IMR-90 (cell line): ENCODE measurements at regions not wholly inside any gene's neighbourhood (a gene's known extent, or its start where the extent isn't known, plus 50 kb on each side); places are given as distances from the start of the nearest gene placed in this dataset.
A peak's percentile ranks its signal among the peaks of the same experiment; 100 is the strongest.

Source experiments
- ATAC-seq: fragments of 200-7000 bp; cut with Tn5 transposase; 2 replicates; pipeline ENCODE4 v1.9.1; 2020; ENCODE audit warnings: low read depth, mild to moderate bottlenecking, moderate library complexity
- BruUV-seq: library from RNA; stranded (reverse); fragments of 400-500 nt; replicated peaks from 2 replicates; lab custom pipeline; 2021; lab: Mats Ljungman, UMichigan
- CTCF ChIA-PET: fragments of 300-600 bp; formaldehyde crosslinking; extraction: SDS; loops from one replicate; lab custom pipeline; 2021; ENCODE audit warnings: antibody characterized with exemption; lab: Yijun Ruan, JAX
- POLR2A ChIA-PET: fragments of 300-600 bp; sonication (Branson Sonifier 250); formaldehyde crosslinking; loops from one replicate; lab custom pipeline; 2022; ENCODE audit warnings: antibody characterized with exemption; ENCODE audit not compliant: unreplicated experiment; lab: Charles Lee
- DNase-seq: peaks from one replicate; pipeline ENCODE4 v3.0.0; 2013
- H2AFZ ChIP-seq: replicated peaks from 2 replicates; pipeline ENCODE3; 2013; ENCODE audit warnings: low read length, mild to moderate bottlenecking; ENCODE audit not compliant: poor library complexity
- H2AK5ac ChIP-seq: 2 replicates; pipeline ENCODE4 v1.6.1; 2013; ENCODE audit warnings: low read depth, low read length, inconsistent platforms
- H2AK9ac ChIP-seq: replicated peaks from 2 replicates; pipeline ENCODE3; 2013; ENCODE audit warnings: mild to moderate bottlenecking, low read depth, low read length, moderate library complexity; ENCODE audit not compliant: poor library complexity
- H2BK120ac ChIP-seq: 2 replicates; pipeline ENCODE4 v1.6.1; 2013; ENCODE audit warnings: low read depth, low read length, inconsistent platforms
- H2BK15ac ChIP-seq: 3 replicates; pipeline ENCODE4 v1.6.1; 2013; ENCODE audit warnings: low read depth, low read length, inconsistent platforms
- H2BK20ac ChIP-seq: 2 replicates; pipeline ENCODE4 v1.6.1; 2013; ENCODE audit warnings: low read depth, mild to moderate bottlenecking, inconsistent platforms, low read length, moderate library complexity
- H2BK5ac ChIP-seq: 2 replicates; pipeline ENCODE4 v1.6.1; 2013; ENCODE audit warnings: mild to moderate bottlenecking, low read depth, low read length, inconsistent platforms; ENCODE audit not compliant: poor library complexity, severe bottlenecking
- H3K14ac ChIP-seq: replicated peaks from 2 replicates; pipeline ENCODE4 v1.6.1; 2013; ENCODE audit warnings: low read depth, low read length, inconsistent platforms
- H3K18ac ChIP-seq: 2 replicates; pipeline ENCODE4 v1.6.1; 2013; ENCODE audit warnings: low read depth, low read length, control low read depth
- H3K23ac ChIP-seq: 2 replicates; pipeline ENCODE4 v1.6.1; 2013; ENCODE audit warnings: low read depth, low read length, inconsistent platforms
- H3K27ac ChIP-seq: 2 replicates; pipeline ENCODE4 v1.5.1; 2013; ENCODE audit warnings: mild to moderate bottlenecking, control low read depth, low read length; ENCODE audit not compliant: insufficient read depth
- H3K27me3 ChIP-seq: 2 replicates; pipeline ENCODE4 v1.6.1; 2013; ENCODE audit warnings: low read length; ENCODE audit not compliant: control insufficient read depth, insufficient read depth
- H3K36me3 ChIP-seq: 2 replicates; pipeline ENCODE4 v1.6.1; 2013; ENCODE audit warnings: low read length, mixed read lengths; ENCODE audit not compliant: control insufficient read depth, insufficient read depth
- H3K4ac ChIP-seq: 2 replicates; pipeline ENCODE4 v1.6.1; 2013; ENCODE audit warnings: low read depth, low read length, inconsistent platforms
- H3K4me1 ChIP-seq: 2 replicates; pipeline ENCODE4 v1.6.1; 2013; ENCODE audit warnings: low read length, mixed read lengths; ENCODE audit not compliant: control insufficient read depth, insufficient read depth
- H3K4me2 ChIP-seq: 2 replicates; pipeline ENCODE4 v1.6.1; 2013; ENCODE audit warnings: low read depth, mild to moderate bottlenecking, control low read depth, low read length, moderate library complexity
- H3K4me3 ChIP-seq: 2 replicates; pipeline ENCODE4 v1.5.1; 2013; ENCODE audit warnings: low read depth, mild to moderate bottlenecking, control low read depth, low read length, moderate library complexity; ENCODE audit not compliant: insufficient read depth
- H3K56ac ChIP-seq: 2 replicates; pipeline ENCODE4 v1.6.1; 2013; ENCODE audit warnings: low read length, inconsistent platforms; ENCODE audit not compliant: insufficient read depth; ENCODE audit errors: extremely low read depth
- H3K79me1 ChIP-seq, 2 experiments: 2 replicates each; pipeline ENCODE4 v1.6.1; 2013; ENCODE audit warnings: low read length in 2 of 2, inconsistent platforms in 1 of 2, low read depth in 1 of 2
- H3K9ac ChIP-seq: 2 replicates; pipeline ENCODE4 v1.6.1; 2013; ENCODE audit warnings: low read depth, low read length, control low read depth
- H3K9me1 ChIP-seq: 2 replicates; pipeline ENCODE4 v1.6.1; 2013; ENCODE audit warnings: low read length, inconsistent platforms; ENCODE audit not compliant: insufficient read depth
- H3K9me3 ChIP-seq: 2 replicates; pipeline ENCODE4 v1.6.1; 2013; ENCODE audit warnings: low read length; ENCODE audit not compliant: control insufficient read depth, insufficient read depth
- H4K20me1 ChIP-seq: 2 replicates; pipeline ENCODE4 v1.6.1; 2013; ENCODE audit warnings: low read length, inconsistent platforms; ENCODE audit not compliant: insufficient read depth
- H4K5ac ChIP-seq: 2 replicates; pipeline ENCODE4 v1.6.1; 2013; ENCODE audit warnings: mild to moderate bottlenecking, low read depth, low read length, control low read depth
- H4K8ac ChIP-seq, 2 experiments: 2 replicates each; pipeline ENCODE4 v1.6.1; 2013; ENCODE audit warnings: low read depth in 2 of 2, low read length in 2 of 2, control low read depth in 1 of 2, inconsistent platforms in 1 of 2
- H4K91ac ChIP-seq: 2 replicates; pipeline ENCODE4 v1.6.1; 2013; ENCODE audit warnings: low read depth, low read length, inconsistent platforms; ENCODE audit not compliant: insufficient read depth
- CEBPB ChIP-seq: IDR thresholded peaks from 2 replicates; pipeline ENCODE4 v1.6.1; 2012; ENCODE audit warnings: low read depth, low read length, improper control_type of control experiment
- CHD1 ChIP-seq: IDR thresholded peaks from 2 replicates; pipeline ENCODE4 v1.6.1; 2012; ENCODE audit warnings: low read depth, low read length, improper control_type of control experiment
- FOS ChIP-seq: fragments of 150-350 bp; IDR thresholded peaks from 2 replicates; pipeline ENCODE4 v1.6.1; 2016; ENCODE audit warnings: low read depth, low read length
- MXI1 ChIP-seq: IDR thresholded peaks from 2 replicates; pipeline ENCODE4 v1.6.1; 2012; ENCODE audit warnings: low read depth, mild to moderate bottlenecking, low read length, moderate library complexity, borderline replicate concordance
- WGBS, 2 experiments: methylation state at CpG; one replicate each; pipeline versions ENCODE4 v1.1.5 to v1.1.7; 2013; ENCODE audit warnings: missing lambda C conversion rate in 2 of 2; ENCODE audit not compliant: insufficient read length in 1 of 2; ENCODE audit errors: extremely low coverage in 2 of 2; 5-methylcytosine and 5-hydroxymethylcytosine counted together
- dilution Hi-C: fragments of 300-500 bp; cut with HindIII; formaldehyde crosslinking; loops from one replicate; pipeline ENCODE4 v1.14.3; 2018; ENCODE audit warnings: low sequenced_read_pairs; ENCODE audit not compliant: unreplicated experiment
- in situ Hi-C: fragments of 300-500 bp; cut with MboI; formaldehyde crosslinking; loops from 3 replicates; pipeline ENCODE4 v1.14.3; 2019; ENCODE audit warnings: low sequenced_read_pairs, inconsistent platforms, mixed read lengths
- intact Hi-C: fragments of 100-400 bp; cut with micrococcal nuclease; formaldehyde crosslinking; loops from 2 replicates; pipeline ENCODE4 v1.10.0; 2022
- TF ChIP-seq, protein P1 (sequence below): conservative IDR thresholded peaks from 2 replicates; pipeline ENCODE4 v1.5.1; 2012; ENCODE audit warnings: mild to moderate bottlenecking, low read depth, low read length, improper control_type of control experiment
- TF ChIP-seq, protein P2 (sequence below): fragments of 150-350 bp; IDR thresholded peaks from 2 replicates; pipeline ENCODE4 v1.6.1; 2016; ENCODE audit warnings: low read depth, mild to moderate bottlenecking, low read length, moderate library complexity, borderline replicate concordance
- TF ChIP-seq, protein P3 (sequence below): fragments of 150-350 bp; IDR thresholded peaks from 2 replicates; pipeline ENCODE4 v1.6.1; 2017; ENCODE audit warnings: mild to moderate bottlenecking, antibody characterized with exemption, low read length, low read depth

DNA sequence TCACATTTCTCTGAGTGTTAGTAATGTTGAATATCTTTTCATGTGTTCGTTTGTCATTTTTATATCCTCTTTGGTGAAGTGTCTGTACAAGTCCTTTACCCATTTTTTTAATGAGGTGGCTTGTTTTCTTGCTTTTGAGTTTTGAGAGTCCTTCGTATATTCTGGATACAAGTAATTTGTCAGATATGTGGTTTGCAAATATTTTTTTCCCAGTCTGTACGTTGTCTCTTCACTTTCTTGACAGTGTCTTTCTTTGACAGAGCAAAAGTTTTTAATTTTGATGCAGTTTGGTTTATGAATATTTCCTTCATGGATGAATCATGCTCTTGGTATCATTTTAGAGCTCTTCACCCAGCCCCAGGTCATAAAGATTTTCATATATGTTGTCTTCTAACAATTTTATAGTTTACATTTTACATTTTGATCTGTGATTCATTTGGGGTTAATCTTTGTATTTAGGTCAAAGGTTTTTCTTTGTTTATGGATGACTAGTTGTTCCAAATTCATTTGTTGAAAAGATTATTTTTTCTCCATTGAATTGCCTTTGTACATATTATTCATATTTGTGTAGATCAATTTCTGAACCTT, 152.5 kb downstream of the MRPL14 start:
- intact Hi-C loops (no loop called here), dilution Hi-C loops (no loop called here)
- WGBS, 2 experiments: no CpG with 5 or more reads among the region's 3 CpGs

More for the DNA sequence above, 152.5 kb downstream of the MRPL14 start:
- ATAC-seq: peak; percentile 24; the same call in 1 of the 2 replicates
- H3K4ac ChIP-seq: no peak overlapping the region
- H3K79me1 ChIP-seq: no peaks in the 10 kb centered on the region
- H3K14ac ChIP-seq: no peak overlapping the region
- H3K4me2 ChIP-seq: no peak overlapping the region
- ChIA-PET CTCF (no interaction called here), POLR2A (no interaction called here)
- no peak overlapping the region; the same call in 1 of the 2 replicates for H2BK120ac ChIP-seq
- H3K18ac ChIP-seq: peak overlapping the region; percentile 27; the same call in 1 of the 2 replicates
- H2AK5ac ChIP-seq: no peak overlapping the region
- no peak overlapping the region for H2AK9ac ChIP-seq
- H3K4me3 ChIP-seq: no peak overlapping the region
- H4K8ac ChIP-seq: peak overlapping the region in 1 of 2 experiments; percentile 54; a peak in 1 of 4 replicates
- peaks cover 17% of the 10 kb centered on the region for H3K9me1 ChIP-seq
- H3K9ac ChIP-seq: no peak overlapping the region
- TF ChIP-seq FOS: no peak
- no peak for TF ChIP-seq CEBPB
- no peak for TF ChIP-seq MXI1
- TF ChIP-seq, protein P1, sequence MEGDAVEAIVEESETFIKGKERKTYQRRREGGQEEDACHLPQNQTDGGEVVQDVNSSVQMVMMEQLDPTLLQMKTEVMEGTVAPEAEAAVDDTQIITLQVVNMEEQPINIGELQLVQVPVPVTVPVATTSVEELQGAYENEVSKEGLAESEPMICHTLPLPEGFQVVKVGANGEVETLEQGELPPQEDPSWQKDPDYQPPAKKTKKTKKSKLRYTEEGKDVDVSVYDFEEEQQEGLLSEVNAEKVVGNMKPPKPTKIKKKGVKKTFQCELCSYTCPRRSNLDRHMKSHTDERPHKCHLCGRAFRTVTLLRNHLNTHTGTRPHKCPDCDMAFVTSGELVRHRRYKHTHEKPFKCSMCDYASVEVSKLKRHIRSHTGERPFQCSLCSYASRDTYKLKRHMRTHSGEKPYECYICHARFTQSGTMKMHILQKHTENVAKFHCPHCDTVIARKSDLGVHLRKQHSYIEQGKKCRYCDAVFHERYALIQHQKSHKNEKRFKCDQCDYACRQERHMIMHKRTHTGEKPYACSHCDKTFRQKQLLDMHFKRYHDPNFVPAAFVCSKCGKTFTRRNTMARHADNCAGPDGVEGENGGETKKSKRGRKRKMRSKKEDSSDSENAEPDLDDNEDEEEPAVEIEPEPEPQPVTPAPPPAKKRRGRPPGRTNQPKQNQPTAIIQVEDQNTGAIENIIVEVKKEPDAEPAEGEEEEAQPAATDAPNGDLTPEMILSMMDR: no peak
- TF ChIP-seq, protein P2, sequence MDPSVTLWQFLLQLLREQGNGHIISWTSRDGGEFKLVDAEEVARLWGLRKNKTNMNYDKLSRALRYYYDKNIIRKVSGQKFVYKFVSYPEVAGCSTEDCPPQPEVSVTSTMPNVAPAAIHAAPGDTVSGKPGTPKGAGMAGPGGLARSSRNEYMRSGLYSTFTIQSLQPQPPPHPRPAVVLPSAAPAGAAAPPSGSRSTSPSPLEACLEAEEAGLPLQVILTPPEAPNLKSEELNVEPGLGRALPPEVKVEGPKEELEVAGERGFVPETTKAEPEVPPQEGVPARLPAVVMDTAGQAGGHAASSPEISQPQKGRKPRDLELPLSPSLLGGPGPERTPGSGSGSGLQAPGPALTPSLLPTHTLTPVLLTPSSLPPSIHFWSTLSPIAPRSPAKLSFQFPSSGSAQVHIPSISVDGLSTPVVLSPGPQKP: no peak
- no peak for TF ChIP-seq CHD1
- TF ChIP-seq, protein P3, sequence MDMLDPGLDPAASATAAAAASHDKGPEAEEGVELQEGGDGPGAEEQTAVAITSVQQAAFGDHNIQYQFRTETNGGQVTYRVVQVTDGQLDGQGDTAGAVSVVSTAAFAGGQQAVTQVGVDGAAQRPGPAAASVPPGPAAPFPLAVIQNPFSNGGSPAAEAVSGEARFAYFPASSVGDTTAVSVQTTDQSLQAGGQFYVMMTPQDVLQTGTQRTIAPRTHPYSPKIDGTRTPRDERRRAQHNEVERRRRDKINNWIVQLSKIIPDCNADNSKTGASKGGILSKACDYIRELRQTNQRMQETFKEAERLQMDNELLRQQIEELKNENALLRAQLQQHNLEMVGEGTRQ: no peak
- no peak overlapping the region for H4K91ac ChIP-seq
- peak; percentile 59 for DNase-seq
- H3K27ac ChIP-seq: no peak overlapping the region
- H2BK5ac ChIP-seq: peak overlapping the region; percentile 55
- H4K20me1 ChIP-seq: no peaks in the 10 kb centered on the region
- H4K5ac ChIP-seq: no peak overlapping the region
- H3K56ac ChIP-seq: no peak overlapping the region
- H3K27me3 ChIP-seq: no peaks in the 10 kb centered on the region
- H3K9me3 ChIP-seq: peaks cover 4% of the 10 kb centered on the region; the same call in 1 of the 2 replicates
- H2BK20ac ChIP-seq: peak overlapping the region; percentile 33; the same call in 1 of the 2 replicates
- H2BK15ac ChIP-seq: no peak overlapping the region; the same call in 2 of the 3 replicates
- no peak overlapping the region for H2AFZ ChIP-seq
- in situ Hi-C loops: no loop called here
- no peaks in the 10 kb centered on the region for H3K36me3 ChIP-seq
- H3K23ac ChIP-seq: no peak overlapping the region
- no TSS peak for BruUV-seq
- peaks cover 30% of the 10 kb centered on the region for H3K4me1 ChIP-seq
